ENCODE measurements at regions not wholly inside any gene's neighbourhood (a gene's known extent, or its start where the extent isn't known, plus 50 kb on each side); places are given as distances from the start of the nearest gene placed in this dataset.

GRCh38 chr7:45407730-45408408 lies 166.3 kb upstream of the ADCY1 start:
- TF ChIP-seq WRNIP1 (IDR thresholded peaks at IDR 0.05; ENCODE audit: borderline replicate concordance, low read depth, low read length) (no peak), PAX5 (IDR thresholded peaks at IDR 0.05; ENCODE audit: borderline replicate concordance, low read depth, low read length) (no peak), MXI1 (IDR thresholded peaks at IDR 0.05; ENCODE audit: low read depth, low read length) (no peak), E4F1 (IDR thresholded peaks at IDR 0.05; ENCODE audit: borderline replicate concordance, partially characterized antibody) (no peak), MYC (IDR thresholded peaks at IDR 0.05; ENCODE audit: insufficient read depth, insufficient read length, insufficient replicate concordance, low read length, severe bottlenecking) (no peak), ESRRA (IDR thresholded peaks at IDR 0.05; ENCODE audit: low read length) (no peak), PML (IDR thresholded peaks at IDR 0.05; ENCODE audit: low read length) (no peak), SMAD5 (IDR thresholded peaks at IDR 0.05; ENCODE audit: low read depth) (no peak)
- Histone ChIP-seq H2AFZ (ENCODE audit: control insufficient read depth, low read depth, low read length) (no peak overlapping the region), H3K9me3 (replicated peaks; ENCODE audit: control insufficient read depth, insufficient read depth, low read length) (no peaks in the 10 kb centered on the region; the same call in 2 of the 3 replicates), H3K27me3 (replicated peaks in 1 of 2; ENCODE audit: control insufficient read depth in 2 of 2, insufficient read depth in 2 of 2, low read length in 1 of 2) (no peaks in the 10 kb centered on the region; a peak in 1 of 4 replicates), H3K27ac (ENCODE audit: control insufficient read depth, insufficient read depth) (no peak overlapping the region), H4K20me1 (ENCODE audit: control insufficient read depth, insufficient read depth) (no peaks in the 10 kb centered on the region), H3K4me2 (ENCODE audit: control insufficient read depth, insufficient read depth) (no peak overlapping the region), H3K36me3 (ENCODE audit: control insufficient read depth in 2 of 2, insufficient read depth in 2 of 2, low read length in 1 of 2) (no peaks in the 10 kb centered on the region), H3K4me1 (ENCODE audit: control insufficient read depth, insufficient read depth, low read length) (no peaks in the 10 kb centered on the region), H3K9ac (ENCODE audit: control insufficient read depth, insufficient read depth, low read length) (no peak overlapping the region), H3K79me2 (ENCODE audit: control insufficient read depth, insufficient read depth, low read length) (no peaks in the 10 kb centered on the region), H3K4me3 (no peak overlapping the region)
- in situ Hi-C loops (cut with MboI) (no loop called here), intact Hi-C loops (cut with micrococcal nuclease; ENCODE audit: unreplicated experiment) (no loop called here)
- BruUV-seq (replicated peaks): no TSS peak
- ChIA-PET CTCF (no interaction called here), POLR2A (no interaction called here), SMC1A (ENCODE audit: uncharacterized antibody, unreplicated experiment) (no interaction called here), RAD21 (ENCODE audit: unreplicated experiment) (no interaction called here)
- DNase-seq (ENCODE audit: low read depth, low spot score) (no peak), ATAC-seq (no peak), FAIRE-seq (no peak)
- WGBS (ENCODE audit: insufficient coverage, insufficient replicate concordance, low lambda C conversion rate, missing lambda C conversion rate): 62% methylated on average over 27 of the region's 27 CpGs

Data from GM12878 (cell line).